Fibroblast of villous mesenchyme (primary cell): ENCODE measurements at regions not wholly inside any gene's neighbourhood (a gene's known extent, or its start where the extent isn't known, plus 50 kb on each side); places are given as distances from the start of the nearest gene placed in this dataset.
A peak's percentile ranks its signal among the peaks of the same experiment; 100 is the strongest.

Source experiments
- DNase-seq: peaks from one replicate; pipeline ENCODE4 v3.0.0-alpha.2; 2010; ENCODE audit warnings: low read depth
- H3K4me3 ChIP-seq: 2 replicates; pipeline ENCODE4 v1.5.1; 2011; ENCODE audit warnings: low read depth, mild to moderate bottlenecking, low read length
- TF ChIP-seq, protein P1 (sequence below): IDR thresholded peaks from 2 replicates; pipeline ENCODE4 v1.5.1; 2012; ENCODE audit warnings: low read depth, mild to moderate bottlenecking, low read length; ENCODE audit not compliant: insufficient read depth

DNA sequence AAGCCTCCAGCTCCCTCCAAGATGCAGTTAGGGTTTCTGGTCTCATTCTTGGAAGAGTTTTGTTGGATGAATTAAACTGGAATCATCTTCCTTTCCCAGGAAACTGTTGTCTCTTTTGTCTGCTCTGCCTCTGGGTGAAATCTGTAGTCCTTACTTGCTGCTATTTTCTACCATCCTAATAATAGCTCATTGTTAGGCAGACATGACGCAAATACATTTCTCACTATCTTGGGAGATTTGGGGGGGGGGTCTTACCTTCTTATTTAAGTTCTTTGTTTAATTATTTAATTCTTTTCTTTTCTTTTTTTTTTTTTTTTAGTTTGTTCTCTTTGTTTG, 85.4 kb upstream of the DUSP10 start:
- H3K4me3 ChIP-seq: no peak overlapping the region
- TF ChIP-seq, protein P1, sequence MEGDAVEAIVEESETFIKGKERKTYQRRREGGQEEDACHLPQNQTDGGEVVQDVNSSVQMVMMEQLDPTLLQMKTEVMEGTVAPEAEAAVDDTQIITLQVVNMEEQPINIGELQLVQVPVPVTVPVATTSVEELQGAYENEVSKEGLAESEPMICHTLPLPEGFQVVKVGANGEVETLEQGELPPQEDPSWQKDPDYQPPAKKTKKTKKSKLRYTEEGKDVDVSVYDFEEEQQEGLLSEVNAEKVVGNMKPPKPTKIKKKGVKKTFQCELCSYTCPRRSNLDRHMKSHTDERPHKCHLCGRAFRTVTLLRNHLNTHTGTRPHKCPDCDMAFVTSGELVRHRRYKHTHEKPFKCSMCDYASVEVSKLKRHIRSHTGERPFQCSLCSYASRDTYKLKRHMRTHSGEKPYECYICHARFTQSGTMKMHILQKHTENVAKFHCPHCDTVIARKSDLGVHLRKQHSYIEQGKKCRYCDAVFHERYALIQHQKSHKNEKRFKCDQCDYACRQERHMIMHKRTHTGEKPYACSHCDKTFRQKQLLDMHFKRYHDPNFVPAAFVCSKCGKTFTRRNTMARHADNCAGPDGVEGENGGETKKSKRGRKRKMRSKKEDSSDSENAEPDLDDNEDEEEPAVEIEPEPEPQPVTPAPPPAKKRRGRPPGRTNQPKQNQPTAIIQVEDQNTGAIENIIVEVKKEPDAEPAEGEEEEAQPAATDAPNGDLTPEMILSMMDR: no peak
- DNase-seq: no peak

DNA sequence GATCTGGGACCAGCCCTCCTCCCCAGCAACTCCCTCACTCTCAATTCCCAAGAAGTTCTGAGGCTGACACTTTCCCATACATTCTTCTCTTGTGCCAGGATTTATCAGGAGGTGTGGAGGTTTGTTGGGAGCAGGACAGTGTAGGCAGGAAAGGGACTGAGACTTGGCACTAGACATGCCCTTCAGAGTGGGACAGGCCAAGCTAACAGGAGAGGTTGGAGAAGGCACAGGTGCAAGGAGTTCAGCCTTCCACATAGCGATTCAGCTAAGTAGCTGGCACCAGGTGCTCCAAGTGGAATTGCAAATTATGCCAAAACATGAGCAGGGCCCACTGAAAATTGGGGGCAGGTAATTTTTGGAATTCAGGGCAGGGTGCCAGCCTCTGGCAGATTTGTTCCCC, 83.0 kb upstream of the DUSP10 start:
- DNase-seq: no peak
- TF ChIP-seq, protein P1: no peak

DNA sequence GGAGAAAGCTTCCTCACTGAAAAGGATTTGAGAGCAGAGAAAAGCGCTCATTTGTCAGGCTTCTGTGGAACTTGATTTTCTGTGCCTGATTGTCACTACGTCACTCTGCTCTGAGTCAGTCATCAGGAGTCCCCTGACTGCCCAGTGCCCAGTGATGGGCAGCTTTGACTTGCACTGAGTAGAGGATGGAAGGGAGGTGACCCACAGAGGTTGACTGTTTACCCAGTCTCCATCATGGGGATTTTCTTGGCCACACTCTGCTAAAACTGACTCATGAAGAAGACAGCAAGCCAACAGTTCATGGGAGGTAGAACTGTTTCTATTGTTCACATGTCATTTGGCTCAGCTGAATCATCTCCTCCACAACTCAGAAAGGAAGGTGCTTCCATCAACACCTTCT, 82.1 kb upstream of the DUSP10 start:
- TF ChIP-seq, protein P1: no peak
- H3K4me3 ChIP-seq: no peak overlapping the region
- DNase-seq: no peak

More for the DNA sequence above, 83.0 kb upstream of the DUSP10 start:
- no peak overlapping the region for H3K4me3 ChIP-seq

DNA sequence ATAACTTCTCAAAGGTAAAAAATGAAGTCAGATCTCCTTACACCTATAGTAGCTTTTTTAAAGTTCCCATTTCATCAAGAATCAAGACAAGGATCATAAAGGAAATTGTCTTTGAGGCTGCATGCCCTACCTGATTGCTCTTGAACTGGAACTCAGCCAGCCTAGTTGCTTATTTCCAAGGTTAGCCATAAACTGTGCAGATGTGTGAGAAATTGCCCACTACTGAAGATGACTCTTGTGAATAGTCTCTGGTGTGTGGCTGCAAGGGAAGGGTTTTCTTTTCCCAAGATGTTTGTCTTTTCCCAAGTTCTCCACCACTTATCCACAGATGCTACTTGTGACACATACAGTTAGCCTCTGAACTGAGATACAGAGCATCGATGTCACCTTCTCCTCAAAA, 81.7 kb upstream of the DUSP10 start:
- no peak for DNase-seq
- no peak overlapping the region for H3K4me3 ChIP-seq
- TF ChIP-seq, protein P1: no peak

DNA sequence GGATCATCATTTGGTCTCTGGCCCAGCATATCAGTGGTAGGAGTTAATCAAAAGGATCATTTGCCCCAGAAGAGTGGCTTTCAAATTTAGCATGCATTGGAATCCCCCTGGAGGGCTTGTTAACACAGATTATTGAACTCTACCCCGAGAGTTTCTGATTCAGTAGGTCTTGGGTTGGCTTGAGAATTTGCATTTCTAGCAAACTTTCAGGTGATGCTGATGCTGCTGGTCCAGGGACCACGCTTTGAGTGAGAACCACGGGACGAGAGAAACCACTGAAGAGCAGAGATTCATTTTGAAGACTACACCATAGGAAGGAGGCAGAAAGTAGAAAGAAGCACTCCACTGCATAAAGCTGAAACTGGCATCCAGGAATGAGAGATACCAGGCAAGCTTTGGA, 81.3 kb upstream of the DUSP10 start:
- no peak for DNase-seq
- TF ChIP-seq, protein P1: no peak
- no peak overlapping the region for H3K4me3 ChIP-seq

DNA sequence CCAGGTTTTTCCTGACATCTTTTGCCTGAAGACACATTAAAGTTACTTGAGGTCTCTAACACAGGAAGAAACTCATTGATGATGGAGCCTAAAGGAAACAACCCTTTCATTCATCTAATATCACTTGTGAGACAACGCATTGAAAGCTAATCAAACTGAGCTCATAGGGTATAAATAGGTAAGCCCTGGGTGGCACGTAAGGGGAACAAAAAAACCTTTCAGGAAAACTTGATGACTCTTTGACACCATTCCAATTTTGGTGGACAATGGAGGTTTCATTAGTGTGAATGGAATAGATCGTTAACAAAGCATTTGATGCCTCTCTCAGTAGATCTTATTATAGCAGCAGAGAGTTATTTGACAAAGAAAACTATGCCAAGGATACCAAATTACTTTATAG, 80.7 kb upstream of the DUSP10 start:
- no peak for DNase-seq
- TF ChIP-seq, protein P1: no peak
- H3K4me3 ChIP-seq: no peak overlapping the region

DNA sequence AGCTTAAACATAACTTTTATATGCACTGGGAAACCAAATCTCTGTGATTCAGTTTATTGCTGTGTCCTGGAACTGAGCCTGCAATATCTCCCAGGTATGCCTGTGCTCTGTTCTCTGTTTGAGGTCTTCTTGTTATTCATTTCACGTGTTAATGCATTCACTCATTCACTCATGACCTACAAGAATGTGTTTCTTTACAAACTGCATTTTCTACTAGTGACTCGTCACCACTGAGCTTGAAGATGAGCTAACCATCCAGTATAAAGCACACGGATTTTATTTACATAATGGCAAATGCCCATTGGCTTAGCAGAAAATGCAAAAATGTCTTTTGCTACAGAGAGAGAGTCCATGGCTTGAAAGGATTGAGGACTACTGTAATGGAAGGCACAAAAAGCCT, 75.0 kb upstream of the DUSP10 start:
- TF ChIP-seq, protein P1: no peak
- peak; percentile 85 for DNase-seq
- H3K4me3 ChIP-seq: no peak overlapping the region
